ENCODE measurements at regions not wholly inside any gene's neighbourhood (a gene's known extent, or its start where the extent isn't known, plus 50 kb on each side); places are given as distances from the start of the nearest gene placed in this dataset.

DNA sequence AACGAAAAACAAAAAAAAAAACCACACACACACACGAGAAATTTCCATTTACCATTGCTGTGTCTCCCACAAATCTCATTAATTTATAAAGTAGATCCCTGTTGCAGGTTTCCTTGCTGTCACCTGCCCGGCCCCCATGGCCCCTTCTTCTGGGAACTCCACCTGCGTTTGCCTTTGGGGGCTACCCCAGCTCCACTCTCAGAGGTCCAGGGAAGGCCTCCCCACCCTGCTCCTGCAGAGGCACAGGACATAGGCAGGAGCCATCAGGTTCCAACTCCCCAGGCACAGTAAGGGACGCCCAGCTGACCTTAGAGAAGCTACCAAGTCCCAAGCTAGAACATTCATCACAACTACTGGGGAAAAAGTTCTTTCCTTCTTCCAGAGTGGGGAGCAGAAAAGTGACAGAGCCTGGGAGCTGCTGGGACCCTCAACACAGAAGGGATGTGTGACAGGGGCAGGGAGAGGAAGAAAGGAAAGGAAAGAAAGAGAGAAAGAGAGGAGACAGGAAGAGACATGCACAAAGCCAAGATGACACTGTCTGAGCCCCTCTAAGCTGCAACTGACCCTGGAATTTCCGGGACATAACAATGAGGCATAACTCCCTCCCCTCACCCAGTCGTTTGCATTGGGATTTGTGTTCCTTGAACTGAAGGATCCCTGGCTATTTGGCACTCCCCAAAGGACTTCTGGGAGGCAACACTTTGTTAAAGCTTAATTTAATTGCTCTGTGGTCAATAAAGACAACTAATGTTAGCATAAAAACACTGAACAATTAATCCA lies 175.7 kb downstream of the SHANK2 start:
- Histone ChIP-seq H3K4me1 (replicated peaks in 1 of 2) (no peaks in the 10 kb centered on the region), H3K9me3 (replicated peaks in 1 of 3) (no peaks in the 10 kb centered on the region), H3K27ac (no peak overlapping the region), H3K27me3 (peaks cover 6% of the 10 kb centered on the region), H3K4me3 (no peak overlapping the region), H3K36me3 (replicated peaks in 1 of 2) (no peaks in the 10 kb centered on the region)
- TF ChIP-seq POLR2A (IDR thresholded peaks at IDR 0.05) (no peak), CTCF (IDR thresholded peaks at IDR 0.05) (no peak)
- 64 to 74% (median 68%) methylated on average over 7 of the region's 7 CpGs for WGBS, 4 donors
- intact Hi-C loops (cut with DNase I): no loop called here
- DNase-seq: no peak

GRCh38 chr11:71075871-71076420 lies 176.4 kb downstream of the SHANK2 start:
- 71 to 76% (median 73%) methylated on average over 5 to 10 of the region's 10 CpGs for WGBS, 4 donors
- H3K27ac ChIP-seq: no peak overlapping the region
- no peaks in the 10 kb centered on the region for H3K27me3 ChIP-seq
- H3K4me3 ChIP-seq: no peak overlapping the region
- DNase-seq: no peak
- no peaks in the 10 kb centered on the region for H3K4me1 ChIP-seq (replicated peaks in 1 of 2)
- H3K9me3 ChIP-seq (replicated peaks in 1 of 3): no peaks in the 10 kb centered on the region
- intact Hi-C loops (cut with DNase I): no loop called here
- TF ChIP-seq POLR2A (IDR thresholded peaks at IDR 0.05) (no peak), CTCF (IDR thresholded peaks at IDR 0.05) (no peak)
- no peaks in the 10 kb centered on the region for H3K36me3 ChIP-seq (replicated peaks in 1 of 2)

DNA sequence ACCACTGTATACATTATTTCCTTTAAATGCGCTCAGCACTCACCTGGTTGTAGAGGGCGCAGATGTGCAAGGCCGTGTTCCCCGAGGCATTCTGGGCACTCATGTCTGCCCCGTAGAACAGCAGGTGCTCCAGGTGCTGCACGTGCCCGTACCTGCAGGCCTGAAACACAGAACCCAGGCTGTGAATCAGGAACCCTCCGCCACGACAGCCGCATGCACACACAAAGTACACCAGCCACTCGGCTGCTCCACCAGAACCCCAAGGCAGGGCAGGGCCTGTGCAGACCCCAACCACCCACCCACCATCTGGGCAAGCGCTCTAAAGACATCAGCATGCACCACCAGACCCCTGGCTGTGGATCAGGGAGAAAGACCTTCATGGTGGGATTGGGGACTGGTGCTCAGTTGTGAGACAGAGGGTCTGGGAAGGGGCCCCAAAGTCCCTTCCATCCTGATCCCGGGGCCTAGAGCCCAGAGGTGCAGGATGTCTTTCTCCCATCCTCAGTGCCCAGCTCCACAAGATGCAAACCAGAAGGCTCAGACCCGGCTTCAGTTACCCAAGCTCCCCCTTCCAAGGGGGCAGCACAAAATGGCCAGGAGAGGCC lies 177.2 kb downstream of the SHANK2 start:
- H3K4me3 ChIP-seq: no peak overlapping the region
- no peaks in the 10 kb centered on the region for H3K27me3 ChIP-seq
- H3K27ac ChIP-seq: no peak overlapping the region
- H3K9me3 ChIP-seq (replicated peaks in 1 of 3): no peaks in the 10 kb centered on the region
- DNase-seq: no peak
- TF ChIP-seq CTCF (IDR thresholded peaks at IDR 0.05): no peak
- TF ChIP-seq POLR2A (IDR thresholded peaks at IDR 0.05): no peak
- intact Hi-C loops (cut with DNase I): no loop called here
- no peaks in the 10 kb centered on the region for H3K36me3 ChIP-seq (replicated peaks in 1 of 2)
- no peaks in the 10 kb centered on the region for H3K4me1 ChIP-seq (replicated peaks in 1 of 2)
- WGBS, 4 donors: 88 to 94% (median 90%) methylated on average over 9 to 14 of the region's 14 CpGs

DNA sequence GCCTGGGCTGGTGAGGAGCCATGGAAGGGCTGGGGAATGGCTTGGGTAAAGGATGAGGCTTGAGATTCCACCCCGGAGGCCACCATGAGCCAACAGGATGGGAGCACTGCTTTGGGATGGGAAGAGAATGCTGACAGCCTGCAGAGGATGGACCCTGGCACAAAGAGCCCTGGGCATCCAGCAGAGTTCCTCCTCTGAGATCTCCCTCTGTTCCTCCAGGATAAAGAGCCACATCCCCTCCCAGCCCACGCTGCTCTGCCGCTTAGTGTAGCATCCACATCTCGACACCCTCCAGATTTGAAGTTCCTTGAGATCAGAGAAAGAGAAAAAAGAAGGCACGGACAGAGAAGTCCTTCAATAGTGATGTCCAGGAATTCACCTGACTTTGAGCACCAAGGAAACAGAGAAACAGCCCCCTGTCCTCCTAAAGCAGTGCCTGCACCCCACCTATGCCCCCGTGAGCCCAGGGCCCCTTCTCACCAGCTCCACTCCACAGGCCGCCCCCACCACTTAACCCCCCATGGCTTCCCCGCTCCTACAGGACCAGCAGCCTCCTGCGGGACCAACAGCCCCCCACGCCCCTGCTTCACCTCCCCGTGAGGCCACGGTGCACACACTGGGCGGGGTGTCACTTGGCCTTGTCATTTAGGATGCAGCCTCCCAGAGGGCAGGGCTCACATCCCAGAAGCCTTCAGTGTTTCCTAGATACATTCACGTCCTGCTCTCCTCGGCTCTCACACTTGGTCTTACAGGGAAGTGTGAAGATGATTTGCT lies 180.5 kb downstream of the SHANK2 start:
- TF ChIP-seq POLR2A (IDR thresholded peaks at IDR 0.05) (no peak), CTCF (IDR thresholded peaks at IDR 0.05) (no peak)
- DNase-seq: no peak
- Histone ChIP-seq H3K36me3 (replicated peaks in 1 of 2) (no peaks in the 10 kb centered on the region), H3K4me1 (replicated peaks in 1 of 2) (no peaks in the 10 kb centered on the region), H3K27ac (no peak overlapping the region), H3K27me3 (no peaks in the 10 kb centered on the region), H3K9me3 (replicated peaks in 1 of 3) (no peaks in the 10 kb centered on the region), H3K4me3 (no peak overlapping the region)
- intact Hi-C loops (cut with DNase I): no loop called here
- 76 to 83% (median 77%) methylated on average over 10 to 15 of the region's 15 CpGs for WGBS, 4 donors

All from adrenal gland (tissue), 9 donors.